Astrocyte (in vitro differentiated cells and primary cell): ENCODE measurements at regions not wholly inside any gene's neighbourhood (a gene's known extent, or its start where the extent isn't known, plus 50 kb on each side); places are given as distances from the start of the nearest gene placed in this dataset.

Experiments used
- DNase-seq: peaks from one replicate; pipeline ENCODE4 v3.0.0-alpha.2; 2010; ENCODE audit warnings: low read depth
- FAIRE-seq: peaks from 2 replicates; lab custom pipeline; 2011; peaks lifted over from hg19 to GRCh38; lab: Jason Lieb, UNC
- H2AFZ ChIP-seq: 2 replicates; pipeline ENCODE4 v1.6.0; 2012; ENCODE audit warnings: low read depth, low read length, inconsistent platforms
- H3K27ac ChIP-seq: 2 replicates; pipeline ENCODE4 v1.5.1; 2011; ENCODE audit warnings: low read depth, low read length, inconsistent platforms
- H3K27me3 ChIP-seq: 2 replicates; pipeline ENCODE4 v1.6.0; 2011; ENCODE audit warnings: low read length, inconsistent platforms; ENCODE audit not compliant: insufficient read depth
- H3K36me3 ChIP-seq: 2 replicates; pipeline ENCODE4 v1.5.1; 2011; ENCODE audit warnings: low read length, inconsistent platforms; ENCODE audit not compliant: insufficient read depth
- H3K4me1 ChIP-seq: 2 replicates; pipeline ENCODE4 v1.5.1; 2011; ENCODE audit warnings: low read length, inconsistent platforms; ENCODE audit not compliant: insufficient read depth
- H3K4me2 ChIP-seq: 2 replicates; pipeline ENCODE4 v1.6.0; 2012; ENCODE audit warnings: low read length, inconsistent platforms
- H3K4me3 ChIP-seq: 2 replicates; pipeline ENCODE4 v1.5.1; 2011; ENCODE audit warnings: low read depth, mild to moderate bottlenecking, low read length, inconsistent platforms; ENCODE audit not compliant: insufficient read depth
- H3K79me2 ChIP-seq: 2 replicates; pipeline ENCODE4 v1.6.0; 2012; ENCODE audit warnings: mild to moderate bottlenecking, low read length, inconsistent platforms; ENCODE audit not compliant: insufficient read depth
- H3K9ac ChIP-seq: 2 replicates; pipeline ENCODE4 v1.6.0; 2012; ENCODE audit warnings: mild to moderate bottlenecking, low read length, inconsistent platforms
- H3K9me3 ChIP-seq: 2 replicates; pipeline ENCODE4 v1.5.1; 2012; ENCODE audit warnings: low read depth, mild to moderate bottlenecking, low read length, inconsistent platforms; ENCODE audit not compliant: insufficient read depth
- H4K20me1 ChIP-seq: 2 replicates; pipeline ENCODE4 v1.6.0; 2012; ENCODE audit warnings: low read length, inconsistent platforms; ENCODE audit not compliant: insufficient read depth
- H3K27ac Mint-ChIP-seq: one replicate; pipeline ENCODE4 v1.8.0; 2021; ENCODE audit warnings: mild to moderate bottlenecking, mixed read lengths; ENCODE audit not compliant: unreplicated experiment
- H3K27me3 Mint-ChIP-seq: one replicate; pipeline ENCODE4 v1.8.0; 2021; ENCODE audit warnings: low read depth, mixed read lengths; ENCODE audit not compliant: unreplicated experiment
- H3K36me3 Mint-ChIP-seq: one replicate; pipeline ENCODE4 v1.8.0; 2021; ENCODE audit warnings: low read depth, mixed read lengths; ENCODE audit not compliant: unreplicated experiment
- H3K4me1 Mint-ChIP-seq: one replicate; pipeline ENCODE4 v1.8.0; 2021; ENCODE audit warnings: low read depth, mixed read lengths; ENCODE audit not compliant: unreplicated experiment
- H3K4me3 Mint-ChIP-seq: one replicate; pipeline ENCODE4 v1.8.0; 2021; ENCODE audit warnings: mild to moderate bottlenecking, moderate library complexity, mixed read lengths; ENCODE audit not compliant: unreplicated experiment
- H3K9me3 Mint-ChIP-seq: one replicate; pipeline ENCODE4 v1.8.0; 2021; ENCODE audit warnings: mild to moderate bottlenecking, mixed read lengths; ENCODE audit not compliant: unreplicated experiment
- CTCF ChIP-seq: IDR thresholded peaks from 2 replicates; pipeline ENCODE4 v1.5.1; 2011; ENCODE audit warnings: low read depth, mild to moderate bottlenecking, inconsistent platforms, low read length, moderate library complexity; ENCODE audit not compliant: insufficient read depth
- EZH2 ChIP-seq: IDR thresholded peaks from 2 replicates; pipeline ENCODE4 v1.6.1; 2012; ENCODE audit warnings: mild to moderate bottlenecking, low read length, inconsistent platforms; ENCODE audit not compliant: insufficient read depth

- H3K27me3 Mint-ChIP-seq: no peaks in the 10 kb centered on the region
- no peak overlapping the region for H3K4me3 Mint-ChIP-seq
These were observed 63.0 kb upstream of the GALNT13 start for GRCh38 chr2:153808679-153809078.

GRCh38 chr2:153811516-153811915 lies 60.2 kb upstream of the GALNT13 start:
- H3K36me3 Mint-ChIP-seq: no peaks in the 10 kb centered on the region
- FAIRE-seq (no peak), DNase-seq (no peak)
- no peaks in the 10 kb centered on the region for H3K27me3 Mint-ChIP-seq
- peaks cover 2% of the 10 kb centered on the region for H3K4me1 Mint-ChIP-seq
- no peaks in the 10 kb centered on the region for H3K9me3 Mint-ChIP-seq
- Histone ChIP-seq H3K4me1 (no peaks in the 10 kb centered on the region), H3K9me3 (no peaks in the 10 kb centered on the region), H3K27ac (no peak overlapping the region), H3K4me2 (no peak overlapping the region), H3K36me3 (no peaks in the 10 kb centered on the region), H3K27me3 (no peaks in the 10 kb centered on the region), H3K79me2 (no peaks in the 10 kb centered on the region), H2AFZ (no peak overlapping the region), H3K9ac (no peak overlapping the region), H3K4me3 (no peak overlapping the region), H4K20me1 (no peaks in the 10 kb centered on the region)
- no peak overlapping the region for H3K4me3 Mint-ChIP-seq
- TF ChIP-seq CTCF (no peak), EZH2 (no peak)
- no peak overlapping the region for H3K27ac Mint-ChIP-seq

More at GRCh38 chr2:153808679-153809078, 63.0 kb upstream of the GALNT13 start:
- H3K4me2 ChIP-seq: no peak overlapping the region
- H3K9me3 ChIP-seq: no peaks in the 10 kb centered on the region
- no peak overlapping the region for H2AFZ ChIP-seq
- H3K36me3 ChIP-seq: no peaks in the 10 kb centered on the region
- Mint-ChIP-seq H3K36me3 (no peaks in the 10 kb centered on the region), H3K9me3 (no peaks in the 10 kb centered on the region), H3K4me1 (peaks cover 2% of the 10 kb centered on the region), H3K27ac (no peak overlapping the region)
- TF ChIP-seq EZH2 (no peak), CTCF (no peak)
- no peaks in the 10 kb centered on the region for H3K4me1 ChIP-seq
- DNase-seq (no peak), FAIRE-seq (no peak)
- no peaks in the 10 kb centered on the region for H3K79me2 ChIP-seq
- H3K27ac ChIP-seq: no peak overlapping the region
- H3K4me3 ChIP-seq: no peak overlapping the region
- H4K20me1 ChIP-seq: no peaks in the 10 kb centered on the region
- no peak overlapping the region for H3K9ac ChIP-seq
- H3K27me3 ChIP-seq: no peaks in the 10 kb centered on the region

- Histone ChIP-seq H3K4me3 (no peak overlapping the region), H3K4me2 (no peak overlapping the region), H3K36me3 (no peaks in the 10 kb centered on the region), H3K9ac (no peak overlapping the region), H4K20me1 (no peaks in the 10 kb centered on the region), H3K9me3 (no peaks in the 10 kb centered on the region), H3K27ac (no peak overlapping the region), H3K79me2 (no peaks in the 10 kb centered on the region), H3K27me3 (no peaks in the 10 kb centered on the region), H2AFZ (no peak overlapping the region), H3K4me1 (no peaks in the 10 kb centered on the region)
- Mint-ChIP-seq H3K4me3 (no peak overlapping the region), H3K27me3 (no peaks in the 10 kb centered on the region), H3K9me3 (no peaks in the 10 kb centered on the region), H3K36me3 (no peaks in the 10 kb centered on the region), H3K4me1 (peaks cover 2% of the 10 kb centered on the region), H3K27ac (no peak overlapping the region)
- no peak for FAIRE-seq
- DNase-seq: no peak
- TF ChIP-seq CTCF (no peak), EZH2 (no peak)
These were observed 59.1 kb upstream of the GALNT13 start for GRCh38 chr2:153812632-153813031.
